ENCODE measurements at regions not wholly inside any gene's neighbourhood (a gene's known extent, or its start where the extent isn't known, plus 50 kb on each side); places are given as distances from the start of the nearest gene placed in this dataset.

GRCh38 chr2:13921245-13921644 lies 711.3 kb upstream of the LRATD1 start:
- TF ChIP-seq CTCF (IDR thresholded peaks at IDR 0.05; ENCODE audit: insufficient read depth, low read length, poor library complexity, severe bottlenecking) (no peak), EZH2phosphoT487 (conservative IDR thresholded peaks at IDR 0.05; ENCODE audit: low read length) (no peak)
